Fibroblast of lung (primary cell): ENCODE measurements at regions not wholly inside any gene's neighbourhood (a gene's known extent, or its start where the extent isn't known, plus 50 kb on each side); places are given as distances from the start of the nearest gene placed in this dataset.

Source experiments
- DNase-seq, 2 donors: peaks; one replicate each; pipeline versions ENCODE4 v3.0.0 to v3.0.0-alpha.2; 2010; ENCODE audit warnings: low read depth in 2 of 2
- H2AFZ ChIP-seq: 2 replicates; pipeline ENCODE4 v1.5.1; 2012; ENCODE audit warnings: low read length, control low read depth, inconsistent platforms
- H3K27ac ChIP-seq: 2 replicates; pipeline ENCODE4 v1.5.1; 2011; ENCODE audit warnings: low read length, control low read depth; ENCODE audit not compliant: insufficient read depth
- H3K27me3 ChIP-seq: 2 replicates; pipeline ENCODE4 v1.5.1; 2011; ENCODE audit warnings: mild to moderate bottlenecking, low read length; ENCODE audit not compliant: control insufficient read depth, insufficient read depth
- H3K36me3 ChIP-seq: 2 replicates; pipeline ENCODE4 v1.5.1; 2011; ENCODE audit warnings: low read length; ENCODE audit not compliant: control insufficient read depth, insufficient read depth
- H3K4me1 ChIP-seq: 2 replicates; pipeline ENCODE4 v1.5.1; 2011; ENCODE audit warnings: low read length; ENCODE audit not compliant: control insufficient read depth, insufficient read depth; ENCODE audit errors: extremely low read depth
- H3K4me2 ChIP-seq: 2 replicates; pipeline ENCODE4 v1.5.1; 2011; ENCODE audit warnings: low read length, control low read depth; ENCODE audit not compliant: insufficient read depth; ENCODE audit errors: extremely low read depth
- H3K4me3 ChIP-seq, 4 experiments: fragments of 200-600 bp in 1 of 4; sonication (generic) in 1 of 4; replicated peaks in 1 of 4; 2 replicates each; pipeline ENCODE4 v1.5.1; 2011 to 2016; ENCODE audit warnings: low read length in 4 of 4, low read depth in 3 of 4, mild to moderate bottlenecking in 3 of 4, control low read depth in 2 of 4, inconsistent platforms in 1 of 4, mixed read lengths in 1 of 4; ENCODE audit not compliant: insufficient read depth in 1 of 4; ENCODE audit errors: control extremely low read depth in 1 of 4
- H3K79me2 ChIP-seq: 2 replicates; pipeline ENCODE4 v1.5.1; 2012; ENCODE audit warnings: mild to moderate bottlenecking, low read length, inconsistent platforms; ENCODE audit not compliant: control insufficient read depth, insufficient read depth
- H3K9ac ChIP-seq: 2 replicates; pipeline ENCODE4 v1.5.1; 2011; ENCODE audit warnings: mild to moderate bottlenecking, low read length, control low read depth; ENCODE audit not compliant: insufficient read depth
- H3K9me3 ChIP-seq: 2 replicates; pipeline ENCODE4 v1.5.1; 2012; ENCODE audit warnings: low read depth, low read length; ENCODE audit not compliant: control insufficient read depth, insufficient read depth
- H4K20me1 ChIP-seq: 2 replicates; pipeline ENCODE4 v1.5.1; 2011; ENCODE audit warnings: low read length; ENCODE audit not compliant: control insufficient read depth, insufficient read depth; ENCODE audit errors: extremely low read depth
- EZH2 ChIP-seq: IDR thresholded peaks from 2 replicates; pipeline ENCODE4 v1.5.1; 2012; ENCODE audit warnings: low read length, control low read depth, mild to moderate bottlenecking; ENCODE audit errors: missing control alignments
- TF ChIP-seq, protein P1 (sequence below), 2 donors: IDR thresholded peaks in 1 of 2; conservative IDR thresholded peaks in 1 of 2; 1 replicate in 1 of 2; 2 replicates in 1 of 2; pipeline ENCODE4 v1.5.1; 2011 to 2012; ENCODE audit warnings: low read length in 2 of 2, control low read depth in 1 of 2, inconsistent platforms in 1 of 2, low read depth in 1 of 2, mild to moderate bottlenecking in 1 of 2

DNA sequence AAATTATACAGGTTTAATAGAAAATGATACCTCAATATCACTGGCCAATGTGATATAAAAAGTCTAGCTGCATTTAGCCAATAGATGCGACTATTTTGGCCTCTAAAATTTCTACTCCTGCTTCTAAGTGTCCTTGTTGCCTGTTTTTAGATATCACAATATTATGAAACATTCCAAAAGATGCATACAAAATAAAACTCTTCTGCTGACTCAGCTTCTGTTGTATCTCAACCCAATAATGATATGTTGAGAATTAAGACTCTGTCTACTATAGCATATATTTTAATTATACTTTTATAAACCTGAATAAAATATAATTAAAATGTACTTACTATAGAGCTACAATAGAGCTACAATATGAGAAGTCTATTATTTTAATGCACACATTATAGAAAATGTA, 661.0 kb upstream of the TEX47 start:
- Histone ChIP-seq H4K20me1 (no peaks in the 10 kb centered on the region), H3K27ac (no peak overlapping the region), H2AFZ (no peak overlapping the region), H3K36me3 (no peaks in the 10 kb centered on the region), H3K9ac (no peak overlapping the region), H3K4me3 (no peak overlapping the region), H3K4me1 (no peaks in the 10 kb centered on the region), H3K4me2 (no peak overlapping the region), H3K9me3 (no peaks in the 10 kb centered on the region), H3K79me2 (no peaks in the 10 kb centered on the region), H3K27me3 (no peaks in the 10 kb centered on the region)
- TF ChIP-seq, protein P1, sequence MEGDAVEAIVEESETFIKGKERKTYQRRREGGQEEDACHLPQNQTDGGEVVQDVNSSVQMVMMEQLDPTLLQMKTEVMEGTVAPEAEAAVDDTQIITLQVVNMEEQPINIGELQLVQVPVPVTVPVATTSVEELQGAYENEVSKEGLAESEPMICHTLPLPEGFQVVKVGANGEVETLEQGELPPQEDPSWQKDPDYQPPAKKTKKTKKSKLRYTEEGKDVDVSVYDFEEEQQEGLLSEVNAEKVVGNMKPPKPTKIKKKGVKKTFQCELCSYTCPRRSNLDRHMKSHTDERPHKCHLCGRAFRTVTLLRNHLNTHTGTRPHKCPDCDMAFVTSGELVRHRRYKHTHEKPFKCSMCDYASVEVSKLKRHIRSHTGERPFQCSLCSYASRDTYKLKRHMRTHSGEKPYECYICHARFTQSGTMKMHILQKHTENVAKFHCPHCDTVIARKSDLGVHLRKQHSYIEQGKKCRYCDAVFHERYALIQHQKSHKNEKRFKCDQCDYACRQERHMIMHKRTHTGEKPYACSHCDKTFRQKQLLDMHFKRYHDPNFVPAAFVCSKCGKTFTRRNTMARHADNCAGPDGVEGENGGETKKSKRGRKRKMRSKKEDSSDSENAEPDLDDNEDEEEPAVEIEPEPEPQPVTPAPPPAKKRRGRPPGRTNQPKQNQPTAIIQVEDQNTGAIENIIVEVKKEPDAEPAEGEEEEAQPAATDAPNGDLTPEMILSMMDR (conservative IDR thresholded peaks at IDR 0.05 in 1 of 2, IDR thresholded peaks at IDR 0.05 in 1 of 2; ENCODE audit: low read depth in 1 of 2, low read length in 2 of 2): no peak
- no peak for TF ChIP-seq EZH2
- DNase-seq: no peak

DNA sequence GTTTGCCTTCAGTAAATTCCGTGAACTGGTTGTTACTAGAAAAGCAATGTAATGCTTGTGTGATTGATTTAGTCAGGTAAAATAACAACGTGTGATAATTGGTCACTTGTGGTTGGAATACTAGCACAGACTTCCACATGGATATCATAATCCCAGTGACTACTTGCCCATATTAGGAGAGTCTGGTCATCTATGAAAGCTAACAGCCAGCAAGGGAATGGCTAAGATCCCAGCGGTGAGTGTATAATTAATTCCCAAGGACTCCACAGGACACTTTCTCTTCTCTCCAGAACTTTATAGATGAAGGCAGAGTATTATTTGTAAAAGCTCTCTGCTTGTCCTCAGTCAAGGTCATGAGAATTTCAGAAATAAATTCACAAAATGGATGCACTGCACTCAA, 662.6 kb upstream of the TEX47 start:
- Histone ChIP-seq H3K9me3 (no peaks in the 10 kb centered on the region), H3K27me3 (no peaks in the 10 kb centered on the region), H3K36me3 (no peaks in the 10 kb centered on the region), H4K20me1 (no peaks in the 10 kb centered on the region), H3K9ac (no peak overlapping the region), H3K4me3 (no peak overlapping the region), H3K4me1 (no peaks in the 10 kb centered on the region), H3K4me2 (no peak overlapping the region), H3K79me2 (no peaks in the 10 kb centered on the region), H3K27ac (no peak overlapping the region), H2AFZ (no peak overlapping the region)
- no peak for DNase-seq
- TF ChIP-seq, protein P1 (conservative IDR thresholded peaks at IDR 0.05 in 1 of 2, IDR thresholded peaks at IDR 0.05 in 1 of 2; ENCODE audit: low read depth in 1 of 2, low read length in 2 of 2): no peak
- no peak for TF ChIP-seq EZH2

DNA sequence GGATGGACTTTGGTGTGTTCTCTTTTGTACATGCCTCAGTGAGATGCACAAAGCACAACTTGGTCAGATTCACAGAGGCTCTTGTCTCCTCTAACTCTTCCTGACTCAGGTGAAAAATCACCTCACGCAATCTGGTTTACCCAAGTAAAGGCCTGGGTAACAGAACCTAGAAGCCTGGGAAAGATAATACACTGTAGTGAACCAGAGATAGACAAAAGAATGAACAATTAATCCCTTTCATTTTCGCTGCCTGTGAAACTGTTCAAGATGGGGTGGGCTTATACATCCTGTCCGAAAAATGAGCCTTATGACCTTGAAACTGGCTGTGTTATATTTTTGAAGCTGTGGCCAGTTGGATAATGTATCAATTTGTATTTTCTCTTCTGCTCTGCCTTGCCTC, 678.9 kb upstream of the TEX47 start:
- DNase-seq: no peak
- no peaks in the 10 kb centered on the region for H3K9me3 ChIP-seq
- H4K20me1 ChIP-seq: no peaks in the 10 kb centered on the region
- no peaks in the 10 kb centered on the region for H3K36me3 ChIP-seq
- H3K4me1 ChIP-seq: no peaks in the 10 kb centered on the region
- no peak overlapping the region for H3K9ac ChIP-seq
- H3K4me3 ChIP-seq: no peak overlapping the region
- H3K27me3 ChIP-seq: no peaks in the 10 kb centered on the region
- no peak overlapping the region for H2AFZ ChIP-seq
- no peak overlapping the region for H3K4me2 ChIP-seq
- H3K79me2 ChIP-seq: no peaks in the 10 kb centered on the region
- TF ChIP-seq, protein P1 (conservative IDR thresholded peaks at IDR 0.05 in 1 of 2, IDR thresholded peaks at IDR 0.05 in 1 of 2; ENCODE audit: low read depth in 1 of 2, low read length in 2 of 2): no peak
- no peak for TF ChIP-seq EZH2
- H3K27ac ChIP-seq: no peak overlapping the region
